ENCODE measurements at regions not wholly inside any gene's neighbourhood (a gene's known extent, or its start where the extent isn't known, plus 50 kb on each side); places are given as distances from the start of the nearest gene placed in this dataset.
A peak's percentile ranks its signal among the peaks of the same experiment; 100 is the strongest.

DNA sequence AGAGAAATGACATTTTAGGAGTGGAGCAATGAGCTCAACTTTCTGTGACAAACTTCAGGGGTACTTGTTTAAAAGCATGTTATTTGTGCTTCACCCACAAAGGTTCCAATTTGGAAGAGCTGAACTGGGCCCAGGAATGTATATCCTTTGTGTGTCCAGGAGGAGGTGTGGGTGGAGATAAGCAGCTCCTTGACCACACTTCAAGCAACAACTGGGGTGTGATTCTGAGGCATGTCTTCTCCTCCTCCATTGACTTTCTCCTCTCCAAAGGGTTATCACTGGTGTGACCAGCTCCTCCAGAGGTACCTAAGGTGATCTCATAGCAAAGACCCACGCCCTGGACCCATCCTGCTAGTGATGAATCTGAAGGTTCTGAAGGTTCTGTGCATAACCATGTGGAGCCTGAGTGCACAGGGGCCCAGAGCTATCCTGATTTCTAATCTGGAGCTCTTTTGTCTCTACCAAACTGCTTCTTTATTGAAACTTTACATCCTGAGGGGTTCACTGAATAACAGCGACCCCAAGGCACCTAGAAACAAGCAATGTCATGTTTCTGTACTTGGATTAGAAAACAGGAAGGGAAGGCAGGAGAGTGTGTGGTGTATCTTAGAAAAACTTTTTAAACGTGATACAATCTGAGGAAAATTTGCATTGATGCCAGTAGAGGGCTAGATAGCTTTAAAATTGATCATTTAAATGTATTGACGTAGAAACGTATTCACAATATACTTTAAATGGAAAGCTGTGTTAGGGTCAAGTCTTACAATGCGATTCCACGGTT is 60.9 kb upstream of the CD93 start:
- Histone ChIP-seq H3K4me3 (replicated peaks in 1 of 3; ENCODE audit: insufficient read depth in 1 of 3, low read depth in 1 of 3, low read length in 3 of 3) (no peak overlapping the region), H3K79me2 (ENCODE audit: control insufficient read depth, insufficient read depth, low read length) (no peaks in the 10 kb centered on the region), H3K9me1 (replicated peaks; ENCODE audit: control insufficient read depth, extremely low read depth, insufficient read depth, low read length) (no peaks in the 10 kb centered on the region), H4K20me1 (replicated peaks; ENCODE audit: control insufficient read depth, extremely low read depth, insufficient read depth, low read length) (no peaks in the 10 kb centered on the region), H3K9me3 (replicated peaks; ENCODE audit: control insufficient read depth, insufficient read depth, low read length) (no peaks in the 10 kb centered on the region), H3K36me3 (ENCODE audit: control insufficient read depth in 2 of 2, extremely low read depth in 1 of 2, insufficient read depth in 2 of 2, low read length in 2 of 2) (no peaks in the 10 kb centered on the region), H3K4me1 (ENCODE audit: control insufficient read depth, extremely low read depth, insufficient read depth, low read length) (peaks cover 85% of the 10 kb centered on the region), H2AFZ (ENCODE audit: low read depth, low read length) (peak overlapping the region; percentile 14), H3K27me3 (ENCODE audit: control insufficient read depth in 2 of 2, insufficient read depth in 2 of 2, low read length in 2 of 2) (no peaks in the 10 kb centered on the region), H3K4me2 (ENCODE audit: insufficient read depth, low read length) (peak overlapping the region; percentile 6), H3K9ac (replicated peaks; ENCODE audit: extremely low read depth, insufficient read depth, low read length) (peak overlapping the region; percentile 82), H3K27ac (ENCODE audit: insufficient read depth, low read depth, low read length) (peak overlapping the region; percentile 88)
- CTCF ChIA-PET, result interaction anchor here (0.7 to 4.2 kb wide), 15 partner anchors 9 to 455 kb away, joined by 3 to 25 read pairs (median 5); partner anchors contain the start of genes CD93 and THBD
- intact Hi-C loops (cut with micrococcal nuclease) (loop anchor here (1.0 to 5.0 kb wide), 5 partner anchors 44 to 455 kb away; partner anchors contain the start of gene NAPB), dilution Hi-C loops (cut with MboI; ENCODE audit: extremely low pct_ligation_motif_present, low sequenced_read_pairs) (no loop called here)
- POLR2A ChIA-PET, result no interaction called here
- TF ChIP-seq GATA2 (IDR thresholded peaks at IDR 0.05; ENCODE audit: insufficient read depth, insufficient read length, low read depth, low read length), result peak; percentile 9
- TF ChIP-seq POLR2AphosphoS5 (IDR thresholded peaks at IDR 0.05; ENCODE audit: insufficient read depth, low read depth, low read length), result no peak
- FAIRE-seq (peak; percentile 59), DNase-seq (ENCODE audit: low read depth, low spot score) (no peak)
- no TSS peak for BruUV-seq (replicated peaks)

DNA sequence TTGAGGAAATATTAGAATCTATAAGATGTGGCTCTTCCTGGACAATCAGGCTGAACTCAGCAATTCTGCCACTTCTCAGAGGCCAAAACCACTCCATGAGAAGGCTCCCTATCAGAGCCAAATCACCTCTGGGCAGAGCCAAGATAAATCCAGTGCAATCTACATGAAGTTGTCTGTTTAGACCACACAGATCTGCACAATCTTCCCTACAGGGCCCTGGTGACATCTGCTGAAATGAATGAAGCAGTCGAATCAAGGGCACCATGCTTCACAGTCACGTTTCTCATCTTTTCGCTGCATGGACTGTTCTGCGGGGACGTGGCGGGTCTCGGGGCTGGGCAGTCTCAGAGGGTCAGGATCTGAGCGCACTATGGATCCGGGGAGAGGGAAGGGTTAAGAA is 60.1 kb upstream of the CD93 start:
- H3K27ac ChIP-seq (ENCODE audit: insufficient read depth, low read depth, low read length), result peak overlapping the region; percentile 88
- no peak overlapping the region for H3K4me2 ChIP-seq (ENCODE audit: insufficient read depth, low read length)

More for the DNA sequence above, 60.1 kb upstream of the CD93 start:
- Histone ChIP-seq H3K9ac (replicated peaks; ENCODE audit: extremely low read depth, insufficient read depth, low read length) (peak overlapping the region; percentile 56), H3K9me3 (replicated peaks; ENCODE audit: control insufficient read depth, insufficient read depth, low read length) (no peaks in the 10 kb centered on the region), H3K36me3 (ENCODE audit: control insufficient read depth in 2 of 2, extremely low read depth in 1 of 2, insufficient read depth in 2 of 2, low read length in 2 of 2) (no peaks in the 10 kb centered on the region), H3K9me1 (replicated peaks; ENCODE audit: control insufficient read depth, extremely low read depth, insufficient read depth, low read length) (no peaks in the 10 kb centered on the region), H3K4me1 (ENCODE audit: control insufficient read depth, extremely low read depth, insufficient read depth, low read length) (peaks cover 84% of the 10 kb centered on the region), H4K20me1 (replicated peaks; ENCODE audit: control insufficient read depth, extremely low read depth, insufficient read depth, low read length) (no peaks in the 10 kb centered on the region), H3K79me2 (ENCODE audit: control insufficient read depth, insufficient read depth, low read length) (no peaks in the 10 kb centered on the region), H2AFZ (ENCODE audit: low read depth, low read length) (no peak overlapping the region), H3K27me3 (ENCODE audit: control insufficient read depth in 2 of 2, insufficient read depth in 2 of 2, low read length in 2 of 2) (no peaks in the 10 kb centered on the region), H3K4me3 (replicated peaks in 1 of 3; ENCODE audit: insufficient read depth in 1 of 3, low read depth in 1 of 3, low read length in 3 of 3) (no peak overlapping the region)
- TF ChIP-seq MYC (IDR thresholded peaks at IDR 0.05; ENCODE audit: low read depth, low read length) (no peak), JUN (IDR thresholded peaks at IDR 0.05; ENCODE audit: borderline replicate concordance, insufficient read depth, insufficient read length, low read depth) (no peak), FOS (IDR thresholded peaks at IDR 0.05; ENCODE audit: borderline replicate concordance, insufficient read depth, low read length) (no peak), POLR2A (IDR thresholded peaks at IDR 0.05; ENCODE audit: low read depth, low read length) (no peak), POLR2AphosphoS5 (IDR thresholded peaks at IDR 0.05; ENCODE audit: insufficient read depth, low read depth, low read length) (no peak), GATA2 (IDR thresholded peaks at IDR 0.05; ENCODE audit: insufficient read depth, insufficient read length, low read depth, low read length) (no peak)
- TF ChIP-seq, protein P1, sequence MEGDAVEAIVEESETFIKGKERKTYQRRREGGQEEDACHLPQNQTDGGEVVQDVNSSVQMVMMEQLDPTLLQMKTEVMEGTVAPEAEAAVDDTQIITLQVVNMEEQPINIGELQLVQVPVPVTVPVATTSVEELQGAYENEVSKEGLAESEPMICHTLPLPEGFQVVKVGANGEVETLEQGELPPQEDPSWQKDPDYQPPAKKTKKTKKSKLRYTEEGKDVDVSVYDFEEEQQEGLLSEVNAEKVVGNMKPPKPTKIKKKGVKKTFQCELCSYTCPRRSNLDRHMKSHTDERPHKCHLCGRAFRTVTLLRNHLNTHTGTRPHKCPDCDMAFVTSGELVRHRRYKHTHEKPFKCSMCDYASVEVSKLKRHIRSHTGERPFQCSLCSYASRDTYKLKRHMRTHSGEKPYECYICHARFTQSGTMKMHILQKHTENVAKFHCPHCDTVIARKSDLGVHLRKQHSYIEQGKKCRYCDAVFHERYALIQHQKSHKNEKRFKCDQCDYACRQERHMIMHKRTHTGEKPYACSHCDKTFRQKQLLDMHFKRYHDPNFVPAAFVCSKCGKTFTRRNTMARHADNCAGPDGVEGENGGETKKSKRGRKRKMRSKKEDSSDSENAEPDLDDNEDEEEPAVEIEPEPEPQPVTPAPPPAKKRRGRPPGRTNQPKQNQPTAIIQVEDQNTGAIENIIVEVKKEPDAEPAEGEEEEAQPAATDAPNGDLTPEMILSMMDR (IDR thresholded peaks at IDR 0.05; ENCODE audit: extremely low read depth in 1 of 2, insufficient read depth in 1 of 2, low read depth in 1 of 2, low read length in 2 of 2), result no peak
- TF ChIP-seq, protein P2, sequence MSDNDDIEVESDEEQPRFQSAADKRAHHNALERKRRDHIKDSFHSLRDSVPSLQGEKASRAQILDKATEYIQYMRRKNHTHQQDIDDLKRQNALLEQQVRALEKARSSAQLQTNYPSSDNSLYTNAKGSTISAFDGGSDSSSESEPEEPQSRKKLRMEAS (IDR thresholded peaks at IDR 0.05; ENCODE audit: insufficient read depth, insufficient read length), result no peak
- intact Hi-C loops (cut with micrococcal nuclease) (loop anchor here (5.0 kb wide), 4 partner anchors 211 to 454 kb away; partner anchors contain the start of gene NAPB), dilution Hi-C loops (cut with MboI; ENCODE audit: extremely low pct_ligation_motif_present, low sequenced_read_pairs) (no loop called here)
- FAIRE-seq, result no peak
- ChIA-PET POLR2A (interaction anchor here (2.4 kb wide), 1 partner anchor 60 kb away, joined by 8 read pairs; the partner anchor contains the start of gene CD93), CTCF (interaction anchor here (0.7 to 4.2 kb wide), 15 partner anchors 10 to 454 kb away, joined by 3 to 25 read pairs (median 5); partner anchors contain the start of gene CD93)
- no TSS peak for BruUV-seq (replicated peaks)
- DNase-seq (ENCODE audit: low read depth, low spot score), result no peak

All from endothelial cell of umbilical vein (primary cell).